ENCODE measurements at regions not wholly inside any gene's neighbourhood (a gene's known extent, or its start where the extent isn't known, plus 50 kb on each side); places are given as distances from the start of the nearest gene placed in this dataset.

DNA sequence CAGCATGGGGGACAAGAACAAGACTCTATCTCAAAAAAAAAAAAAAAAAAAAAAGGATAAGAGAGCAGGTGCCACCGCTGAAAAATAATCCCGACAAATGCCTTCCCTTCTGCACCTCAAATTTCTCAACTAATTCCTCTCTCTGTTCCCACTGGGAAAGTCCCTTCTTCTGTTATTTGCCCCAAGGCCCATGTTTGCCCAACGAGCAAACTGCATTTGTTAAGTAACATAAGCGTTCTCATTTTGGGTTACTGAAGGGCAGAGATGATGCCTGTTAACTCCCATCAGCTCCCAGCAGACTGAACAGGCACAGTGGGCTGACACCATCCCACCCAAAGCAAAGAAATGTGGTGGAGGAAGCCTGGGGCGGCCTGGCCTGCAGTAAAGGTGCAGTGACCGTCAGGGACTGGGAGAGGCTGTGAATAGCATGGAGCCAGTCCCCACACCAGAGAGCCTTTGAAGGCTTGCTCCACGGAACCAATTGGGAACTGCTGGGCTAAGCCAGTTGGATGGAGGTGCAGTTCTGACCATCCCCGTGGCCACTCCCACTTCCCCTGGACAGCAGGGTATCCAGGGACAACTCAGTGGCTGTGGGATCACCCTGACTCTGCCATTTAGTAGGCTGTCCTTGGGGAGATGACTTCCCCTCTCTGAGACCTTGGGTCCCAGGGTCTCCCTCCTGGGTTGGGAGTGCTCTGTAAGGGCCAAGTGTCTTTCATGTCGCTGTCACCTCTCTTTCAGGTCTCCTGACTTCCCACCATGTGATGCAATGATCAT, 149.7 kb upstream of the IER5L start:
- TF ChIP-seq, protein P1, sequence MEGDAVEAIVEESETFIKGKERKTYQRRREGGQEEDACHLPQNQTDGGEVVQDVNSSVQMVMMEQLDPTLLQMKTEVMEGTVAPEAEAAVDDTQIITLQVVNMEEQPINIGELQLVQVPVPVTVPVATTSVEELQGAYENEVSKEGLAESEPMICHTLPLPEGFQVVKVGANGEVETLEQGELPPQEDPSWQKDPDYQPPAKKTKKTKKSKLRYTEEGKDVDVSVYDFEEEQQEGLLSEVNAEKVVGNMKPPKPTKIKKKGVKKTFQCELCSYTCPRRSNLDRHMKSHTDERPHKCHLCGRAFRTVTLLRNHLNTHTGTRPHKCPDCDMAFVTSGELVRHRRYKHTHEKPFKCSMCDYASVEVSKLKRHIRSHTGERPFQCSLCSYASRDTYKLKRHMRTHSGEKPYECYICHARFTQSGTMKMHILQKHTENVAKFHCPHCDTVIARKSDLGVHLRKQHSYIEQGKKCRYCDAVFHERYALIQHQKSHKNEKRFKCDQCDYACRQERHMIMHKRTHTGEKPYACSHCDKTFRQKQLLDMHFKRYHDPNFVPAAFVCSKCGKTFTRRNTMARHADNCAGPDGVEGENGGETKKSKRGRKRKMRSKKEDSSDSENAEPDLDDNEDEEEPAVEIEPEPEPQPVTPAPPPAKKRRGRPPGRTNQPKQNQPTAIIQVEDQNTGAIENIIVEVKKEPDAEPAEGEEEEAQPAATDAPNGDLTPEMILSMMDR (conservative IDR thresholded peaks at IDR 0.05; ENCODE audit: low read length): no peak
- no peak for DNase-seq (ENCODE audit: low read depth)
- H3K4me3 ChIP-seq (ENCODE audit: low read length): no peak overlapping the region

DNA sequence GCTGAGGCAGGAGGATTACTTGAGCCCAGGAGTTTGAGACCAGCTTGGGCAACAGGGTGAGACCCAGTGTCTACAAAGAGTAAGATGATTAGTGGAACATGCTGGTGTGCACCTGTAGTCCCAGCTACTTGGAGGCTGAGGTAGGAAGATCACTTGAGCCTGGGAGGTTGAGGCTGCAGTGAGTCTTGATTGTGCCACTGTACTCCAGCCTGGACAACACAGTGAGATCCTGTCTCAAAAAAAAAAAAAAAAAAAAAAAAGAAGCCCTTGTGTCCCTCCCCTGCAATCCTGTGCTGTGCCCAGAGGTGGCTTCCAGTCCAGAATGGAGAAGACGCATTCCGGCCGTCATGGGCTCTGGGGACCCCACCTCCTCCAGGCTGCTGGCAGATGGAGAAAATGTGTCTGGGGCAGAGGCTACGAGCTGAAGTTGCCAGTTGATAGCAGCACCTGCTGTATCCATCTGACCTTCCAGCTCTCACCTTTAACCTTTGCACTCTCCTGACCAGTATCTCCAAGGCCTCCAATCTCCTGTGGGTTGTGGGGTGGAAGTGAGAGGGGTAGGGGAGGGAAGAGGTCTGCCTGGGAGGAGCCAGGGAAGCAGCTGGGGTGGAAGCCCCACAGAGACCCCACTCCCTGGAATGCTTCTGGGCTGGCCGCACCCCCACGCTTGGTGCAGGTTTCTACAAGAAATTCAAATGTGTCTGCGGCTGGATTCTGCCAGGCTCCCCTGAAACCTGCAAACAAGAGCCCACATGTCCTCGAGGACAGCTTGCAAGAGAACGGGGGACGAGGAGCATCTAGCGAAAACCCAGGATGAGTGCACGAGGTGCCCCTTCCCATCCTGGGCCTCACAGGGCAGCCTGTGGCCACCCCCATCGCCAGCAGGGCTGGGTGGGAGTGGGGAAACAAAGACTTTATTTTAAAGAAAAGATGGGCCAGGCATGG, 148.3 kb upstream of the IER5L start:
- DNase-seq (ENCODE audit: low read depth): no peak
- TF ChIP-seq, protein P1 (conservative IDR thresholded peaks at IDR 0.05; ENCODE audit: low read length): no peak
- no peak overlapping the region for H3K4me3 ChIP-seq (ENCODE audit: low read length)

DNA sequence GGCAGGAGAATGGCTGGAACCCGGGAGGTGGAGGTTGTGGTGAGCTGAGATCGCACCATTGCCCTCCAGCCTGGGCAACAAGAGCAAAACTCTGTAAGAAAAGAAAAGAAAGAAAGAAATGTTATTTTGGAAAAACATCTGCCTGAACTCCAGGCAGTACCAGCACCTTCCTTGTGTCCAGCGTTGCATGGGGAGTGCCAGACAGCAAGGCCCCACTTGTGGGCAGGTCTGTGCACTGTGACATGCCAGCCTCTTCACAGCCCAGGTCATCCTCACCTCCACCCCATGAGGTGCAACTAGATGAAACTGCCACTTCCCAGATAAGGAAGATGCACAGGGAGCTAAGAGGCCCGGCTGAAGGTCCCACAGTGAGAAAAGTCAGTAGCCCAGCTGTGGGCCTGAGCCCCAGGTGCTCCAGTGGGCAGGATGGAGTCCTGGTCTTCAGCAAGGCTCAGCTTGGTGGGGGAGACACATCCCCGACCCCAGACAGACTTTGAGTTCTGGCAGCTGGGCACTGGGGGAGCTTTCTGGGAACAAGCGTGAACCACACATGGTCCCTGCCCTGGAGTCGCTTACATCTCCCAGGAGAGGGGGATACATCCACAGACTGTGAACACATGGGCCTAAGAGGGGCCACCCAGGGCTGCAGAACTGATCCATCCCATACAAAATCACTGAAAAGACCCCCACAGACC, 146.9 kb upstream of the IER5L start:
- H3K4me3 ChIP-seq (ENCODE audit: low read length): no peak overlapping the region
- no peak for DNase-seq (ENCODE audit: low read depth)
- TF ChIP-seq, protein P1 (conservative IDR thresholded peaks at IDR 0.05; ENCODE audit: low read length): no peak

GRCh38 chr9:129323999-129324553, 146.0 kb upstream of the IER5L start:
- TF ChIP-seq, protein P1 (conservative IDR thresholded peaks at IDR 0.05; ENCODE audit: low read length): no peak
- DNase-seq (ENCODE audit: low read depth): no peak
- H3K4me3 ChIP-seq (ENCODE audit: low read length): no peak overlapping the region

DNA sequence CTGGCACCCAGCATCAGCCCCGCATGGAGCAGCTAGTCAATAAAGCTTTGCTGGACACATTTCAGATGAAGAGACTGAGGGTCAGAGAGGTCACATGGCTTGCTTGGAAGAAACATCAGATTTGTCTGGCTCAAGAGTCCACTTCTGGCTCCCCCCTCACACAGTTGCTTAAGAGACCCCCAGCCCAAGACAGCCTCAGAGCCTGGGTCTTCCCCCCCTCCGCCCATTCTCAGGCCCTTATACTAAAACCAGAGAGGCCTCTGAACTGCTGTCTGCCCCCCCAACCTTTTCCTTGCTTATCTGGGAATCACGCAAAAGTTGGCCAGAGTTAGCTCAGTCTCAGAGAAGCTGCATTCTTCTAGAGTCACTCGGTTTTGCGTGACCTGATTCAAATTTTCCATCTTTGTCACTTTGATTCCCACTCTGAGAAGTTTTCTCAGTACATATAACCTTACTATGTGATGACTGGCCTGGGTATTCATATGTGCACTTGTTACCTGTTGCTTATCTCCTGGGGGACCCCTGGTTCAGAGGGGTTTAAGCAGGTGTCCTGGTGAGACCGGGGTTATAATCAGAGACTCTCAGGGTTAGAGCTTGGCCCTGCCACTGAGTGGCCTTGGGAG, 145.4 kb upstream of the IER5L start:
- no peak for DNase-seq (ENCODE audit: low read depth)
- TF ChIP-seq, protein P1 (conservative IDR thresholded peaks at IDR 0.05; ENCODE audit: low read length): no peak
- no peak overlapping the region for H3K4me3 ChIP-seq (ENCODE audit: low read length)

DNA sequence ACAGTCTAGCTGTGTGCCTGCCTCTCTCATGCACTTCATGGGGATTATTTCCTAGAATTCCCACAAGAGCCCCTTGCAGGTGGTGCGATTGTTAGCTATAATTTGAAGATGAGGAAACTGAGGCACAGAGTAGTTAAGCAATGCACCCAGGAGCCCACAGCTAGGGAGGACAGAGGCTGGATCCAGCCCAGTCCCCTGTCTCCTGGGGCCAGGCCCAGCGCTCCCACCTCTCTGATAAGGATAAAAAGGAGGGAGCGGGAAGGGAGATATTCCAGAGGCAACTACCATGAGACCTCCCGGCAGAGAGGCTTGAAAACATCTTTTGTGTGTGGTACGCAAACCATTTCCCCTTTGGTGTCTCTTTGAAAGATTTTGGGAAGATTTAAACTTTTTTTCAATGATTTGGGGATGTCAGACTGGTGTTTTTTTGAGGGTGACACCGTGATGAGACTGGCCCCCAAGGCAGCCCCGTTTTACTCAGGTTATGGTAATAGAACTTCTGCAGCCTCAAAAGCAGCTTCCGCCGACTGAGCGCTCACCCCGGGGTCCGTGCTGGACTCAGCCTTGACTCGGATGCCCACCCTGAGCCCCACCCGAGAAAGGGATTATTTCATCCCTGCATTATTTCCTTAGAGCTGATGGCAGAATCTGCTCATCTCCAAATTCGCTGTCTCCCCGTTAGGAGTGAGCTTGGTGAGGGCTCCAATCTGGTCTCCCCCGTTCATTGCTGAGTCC, 144.7 kb upstream of the IER5L start:
- H3K4me3 ChIP-seq (ENCODE audit: low read length): no peak overlapping the region
- TF ChIP-seq, protein P1 (conservative IDR thresholded peaks at IDR 0.05; ENCODE audit: low read length): no peak
- DNase-seq (ENCODE audit: low read depth): no peak
